SK-N-MC (cell line): ENCODE measurements at regions not wholly inside any gene's neighbourhood (a gene's known extent, or its start where the extent isn't known, plus 50 kb on each side); places are given as distances from the start of the nearest gene placed in this dataset.

Source experiments
- EZH2 ChIP-seq: fragments of 200-600 bp; sonication (generic); IDR thresholded peaks from one replicate; pipeline ENCODE4 v1.6.1; 2017; ENCODE audit warnings: antibody characterized with exemption
- POLR2AphosphoS5 ChIP-seq: IDR thresholded peaks from 2 replicates; pipeline ENCODE4 v1.6.1; 2012; ENCODE audit warnings: mild to moderate bottlenecking, low read depth, low read length, borderline replicate concordance

GRCh38 chr5:110002652-110003051 lies 312.9 kb downstream of the MAN2A1 start:
- TF ChIP-seq POLR2AphosphoS5 (no peak), EZH2 (no peak)
